ENCODE measurements at regions not wholly inside any gene's neighbourhood (a gene's known extent, or its start where the extent isn't known, plus 50 kb on each side); places are given as distances from the start of the nearest gene placed in this dataset.
"Not testable (repeated sequence)": the region's sequence is repeated elsewhere in the genome, so short reads cannot be mapped to it uniquely, and the experiment has no call there.

DNA sequence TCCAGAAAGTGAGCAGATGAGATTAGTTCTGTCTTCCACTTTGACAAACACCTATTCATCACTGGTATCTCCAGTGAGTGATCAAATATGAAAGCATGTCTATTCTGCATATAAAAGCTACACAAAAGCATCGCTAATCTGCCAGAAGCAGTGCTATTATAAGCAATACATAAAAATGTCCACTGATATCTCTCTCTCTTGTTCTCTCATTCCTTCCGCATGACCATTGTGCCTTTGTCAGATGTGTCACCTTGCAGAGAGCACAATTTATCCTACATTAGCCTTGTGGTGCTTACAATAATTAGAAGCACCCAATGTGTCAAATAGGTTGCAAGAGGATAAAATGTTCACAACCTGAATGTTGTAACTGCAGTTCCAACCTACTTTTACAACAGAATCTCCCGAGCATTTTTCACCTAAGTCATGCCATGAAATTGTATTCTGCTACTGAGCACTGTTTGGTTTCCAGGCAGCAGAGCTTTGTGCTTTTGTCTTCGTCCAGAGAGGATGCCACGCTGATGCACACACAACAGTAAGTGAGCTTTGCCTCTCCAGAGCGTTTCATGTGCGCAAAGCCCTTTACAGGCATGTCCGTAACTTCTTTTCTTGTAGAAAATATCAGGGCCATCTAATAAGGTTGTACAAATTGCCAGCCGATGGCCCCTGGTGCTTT is 198.7 kb upstream of the PLD5 start:
- H3K27ac Mint-ChIP-seq: no peak overlapping the region

DNA sequence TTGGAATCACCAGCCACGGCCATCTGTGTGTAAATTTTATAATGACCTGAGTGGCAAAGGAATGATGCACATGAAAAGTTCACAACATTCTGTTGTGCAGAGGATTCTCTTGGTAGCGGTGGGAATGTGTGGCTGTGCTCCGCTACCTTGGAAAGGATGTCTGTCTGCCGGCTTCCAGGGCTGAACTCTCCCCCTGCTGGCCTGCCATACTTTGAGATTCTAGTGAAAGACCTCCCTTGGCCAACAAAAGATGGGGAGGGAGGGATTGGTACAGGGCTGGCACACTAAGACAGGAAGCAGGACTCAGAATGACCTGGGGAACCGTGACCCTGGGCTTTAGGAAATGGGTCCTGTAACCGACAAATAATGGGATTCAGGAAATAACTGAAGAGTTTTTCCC is 194.5 kb upstream of the PLD5 start:
- H3K27me3 Mint-ChIP-seq (ENCODE audit: low read depth in 3 of 3): peaks cover 0 to 4% (median 0%) of the 10 kb centered on the region in 3 donors
- no peaks in the 10 kb centered on the region for H3K36me3 Mint-ChIP-seq
- no peak for DNase-seq
- H3K9me3 Mint-ChIP-seq: peaks cover 0 to 25% (median 5%) of the 10 kb centered on the region in 6 donors
- no peaks in the 10 kb centered on the region for H3K4me1 Mint-ChIP-seq
- no peak overlapping the region for H3K4me3 Mint-ChIP-seq
- no peak overlapping the region for H3K27ac Mint-ChIP-seq

More for the DNA sequence above, 198.7 kb upstream of the PLD5 start:
- no peaks in the 10 kb centered on the region for H3K4me1 Mint-ChIP-seq
- no peak overlapping the region for H3K4me3 Mint-ChIP-seq
- H3K27me3 Mint-ChIP-seq (ENCODE audit: low read depth in 3 of 3): peaks cover 0 to 2% (median 0%) of the 10 kb centered on the region in 3 donors
- no peaks in the 10 kb centered on the region for H3K36me3 Mint-ChIP-seq
- peaks cover 0 to 20% (median 5%) of the 10 kb centered on the region in 6 donors for H3K9me3 Mint-ChIP-seq
- DNase-seq: no peak

DNA sequence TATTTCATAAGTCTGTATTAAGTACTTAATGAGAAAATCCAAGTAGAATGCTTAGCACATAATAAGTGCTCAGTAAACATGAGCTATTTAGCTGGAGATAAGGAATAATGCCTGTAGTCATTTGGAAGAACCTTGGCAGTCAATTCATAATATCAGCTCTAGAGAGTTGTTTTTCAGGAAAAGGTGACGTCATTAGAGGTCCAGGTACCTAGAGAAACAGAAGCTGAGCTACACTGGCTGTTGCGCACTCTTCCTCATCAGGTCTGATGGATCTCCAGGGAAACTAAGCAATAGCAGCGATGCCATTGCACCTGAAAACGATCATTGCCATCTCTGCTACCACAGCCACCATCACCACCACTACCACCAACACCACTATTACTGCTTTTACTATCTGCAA is 187.8 kb upstream of the PLD5 start:
- Mint-ChIP-seq H3K36me3 (no peaks in the 10 kb centered on the region), H3K4me1 (no peaks in the 10 kb centered on the region), H3K4me3 (no peak overlapping the region), H3K27me3 (ENCODE audit: low read depth in 3 of 3) (peaks cover 0 to 2% (median 1%) of the 10 kb centered on the region in 3 donors), H3K27ac (no peak overlapping the region), H3K9me3 (peaks cover 0 to 14% (median 5%) of the 10 kb centered on the region in 6 donors)
- no peak for DNase-seq

GRCh38 chr1:242710847-242711246 is 186.3 kb upstream of the PLD5 start:
- DNase-seq: no peak
- peaks cover 0 to 14% (median 5%) of the 10 kb centered on the region in 6 donors for H3K9me3 Mint-ChIP-seq
- no peaks in the 10 kb centered on the region for H3K4me1 Mint-ChIP-seq
- no peak overlapping the region for H3K27ac Mint-ChIP-seq
- no peaks in the 10 kb centered on the region for H3K36me3 Mint-ChIP-seq
- peaks cover 0 to 3% (median 2%) of the 10 kb centered on the region in 3 donors for H3K27me3 Mint-ChIP-seq (ENCODE audit: low read depth in 3 of 3)
- H3K4me3 Mint-ChIP-seq: no peak overlapping the region

DNA sequence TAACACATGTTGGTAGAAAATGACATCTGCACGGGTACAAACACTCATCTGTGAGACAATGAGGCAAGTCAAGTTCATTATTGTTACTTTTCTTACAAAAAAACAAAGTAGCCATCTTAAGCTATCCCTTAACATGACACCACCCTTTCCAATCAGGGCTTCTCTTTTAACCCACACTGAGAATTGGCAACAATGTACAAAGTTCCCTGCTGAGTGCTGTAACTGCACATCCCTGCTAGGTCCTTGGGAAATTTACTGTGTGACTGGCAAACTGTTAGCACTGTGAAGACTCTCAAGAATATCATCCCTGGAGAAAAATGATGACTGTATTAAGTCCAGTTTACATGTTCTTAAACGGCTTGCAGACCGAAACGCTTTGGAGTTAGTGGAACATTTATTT is 185.8 kb upstream of the PLD5 start:
- H3K27ac Mint-ChIP-seq: no peak overlapping the region
- peaks cover 0 to 14% (median 5%) of the 10 kb centered on the region in 6 donors for H3K9me3 Mint-ChIP-seq
- H3K36me3 Mint-ChIP-seq: no peaks in the 10 kb centered on the region
- no peak for DNase-seq
- H3K4me1 Mint-ChIP-seq: no peaks in the 10 kb centered on the region
- peaks cover 0 to 3% (median 2%) of the 10 kb centered on the region in 3 donors for H3K27me3 Mint-ChIP-seq (ENCODE audit: low read depth in 3 of 3)
- H3K4me3 Mint-ChIP-seq: no peak overlapping the region

GRCh38 chr1:242703467-242703866 is 179.0 kb upstream of the PLD5 start:
- Mint-ChIP-seq H3K27me3 (ENCODE audit: low read depth in 3 of 3) (peaks cover 0 to 7% (median 3%) of the 10 kb centered on the region in 3 donors), H3K4me1 (no peaks in the 10 kb centered on the region), H3K4me3 (no peak overlapping the region), H3K27ac (no peak overlapping the region), H3K9me3 (peaks cover 0 to 4% (median under 1%) of the 10 kb centered on the region in 6 donors), H3K36me3 (no peaks in the 10 kb centered on the region)
- DNase-seq: no peak

GRCh38 chr1:242692988-242693387 is 168.5 kb upstream of the PLD5 start:
- Mint-ChIP-seq H3K27ac (no peak overlapping the region), H3K36me3 (no peaks in the 10 kb centered on the region), H3K4me3 (no peak overlapping the region), H3K4me1 (no peaks in the 10 kb centered on the region), H3K9me3 (peaks cover 0 to 8% (median 0%) of the 10 kb centered on the region in 6 donors), H3K27me3 (ENCODE audit: low read depth in 3 of 3) (no peaks in the 10 kb centered on the region)
- DNase-seq: no peak

DNA sequence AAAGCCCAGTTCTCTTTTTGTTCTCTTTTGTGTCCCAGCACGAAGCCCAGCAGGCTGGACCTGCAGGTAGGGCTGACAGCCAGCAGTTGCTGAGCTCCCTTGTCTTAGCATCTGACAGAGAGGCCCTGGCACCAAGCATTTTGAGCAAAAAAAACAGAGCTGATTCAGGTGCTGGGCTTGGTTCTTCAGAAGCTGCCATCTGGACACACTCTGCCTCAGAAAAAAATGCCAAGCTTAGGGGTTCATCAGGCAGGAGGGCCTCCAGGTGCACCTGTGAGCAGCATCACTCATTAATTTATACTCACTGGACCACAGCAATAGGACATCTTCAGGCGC is 167.1 kb upstream of the PLD5 start:
- DNase-seq: no peak
- Mint-ChIP-seq H3K4me3 (no peak overlapping the region), H3K4me1 (no peaks in the 10 kb centered on the region), H3K9me3 (peaks cover 0 to 8% (median 0%) of the 10 kb centered on the region in 6 donors), H3K27ac (no peak overlapping the region), H3K27me3 (ENCODE audit: low read depth in 3 of 3) (no peaks in the 10 kb centered on the region), H3K36me3 (no peaks in the 10 kb centered on the region)

DNA sequence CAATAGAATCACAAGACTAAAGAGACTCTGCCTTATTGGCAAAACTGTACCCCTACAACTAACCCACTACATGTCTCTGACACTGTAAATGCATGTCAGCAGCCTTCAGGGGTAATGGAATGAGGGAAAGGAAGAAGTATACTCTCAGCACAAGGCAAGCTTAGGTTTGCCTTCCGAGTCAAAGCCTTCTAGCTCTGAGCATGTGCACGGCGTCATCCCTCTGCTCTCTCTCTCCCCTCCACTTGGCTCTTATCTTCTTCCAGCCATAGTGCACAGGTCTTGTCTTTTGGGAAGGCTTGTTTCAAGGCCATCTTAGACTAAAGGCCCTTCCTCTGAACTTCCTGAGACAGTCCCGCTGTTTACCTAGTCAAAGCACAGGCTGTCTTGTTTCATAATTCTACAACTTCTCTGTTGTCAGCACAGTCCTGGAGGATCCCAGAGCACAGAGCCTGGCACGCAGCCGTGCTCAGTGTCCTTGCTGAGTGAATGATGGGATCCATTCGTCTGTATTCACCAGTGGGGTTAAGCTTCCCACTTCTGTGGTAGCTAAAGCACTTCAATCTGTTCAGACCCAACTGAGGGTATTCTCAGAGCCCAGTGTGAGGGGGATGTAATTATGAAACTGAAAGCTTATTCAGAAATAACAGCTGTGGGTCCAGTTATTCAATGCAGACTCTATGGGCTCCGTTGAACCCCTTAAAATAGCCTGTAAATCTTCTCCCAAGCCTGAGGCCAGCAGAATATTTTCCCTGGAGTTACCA is 166.5 kb upstream of the PLD5 start:
- H3K27me3 Mint-ChIP-seq (ENCODE audit: low read depth in 3 of 3): no peaks in the 10 kb centered on the region
- no peak overlapping the region for H3K4me3 Mint-ChIP-seq
- H3K36me3 Mint-ChIP-seq: no peaks in the 10 kb centered on the region
- no peak for DNase-seq
- peaks cover 0 to 8% (median 0%) of the 10 kb centered on the region in 6 donors for H3K9me3 Mint-ChIP-seq
- H3K27ac Mint-ChIP-seq: no peak overlapping the region
- no peaks in the 10 kb centered on the region for H3K4me1 Mint-ChIP-seq

DNA sequence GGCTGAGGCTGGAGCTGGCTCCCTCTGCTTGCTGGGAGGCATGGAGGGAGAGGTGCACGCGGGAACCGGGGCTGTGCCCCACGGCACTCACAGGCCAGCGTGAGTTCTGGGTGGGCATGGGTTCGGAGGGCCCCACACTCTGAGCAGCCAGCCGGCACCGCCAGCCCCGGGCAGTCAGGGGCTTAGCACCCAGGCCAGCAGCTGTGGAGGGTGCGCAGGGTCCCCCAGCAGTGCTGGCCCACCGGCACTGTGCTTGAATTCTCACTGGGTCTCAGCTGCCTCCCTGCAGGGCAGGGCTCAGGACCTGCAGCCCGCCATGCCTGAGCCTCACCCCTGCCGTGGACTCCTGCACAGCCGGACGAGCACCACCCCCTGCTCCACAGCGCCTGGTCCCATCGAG is 164.9 kb upstream of the PLD5 start:
- peaks cover 0 to 8% (median under 1%) of the 10 kb centered on the region in 6 donors for H3K9me3 Mint-ChIP-seq
- H3K36me3 Mint-ChIP-seq: no peaks in the 10 kb centered on the region
- no peak overlapping the region for H3K4me3 Mint-ChIP-seq
- no peak overlapping the region for H3K27ac Mint-ChIP-seq
- no peak for DNase-seq
- no peaks in the 10 kb centered on the region for H3K27me3 Mint-ChIP-seq (ENCODE audit: low read depth in 3 of 3)
- no peaks in the 10 kb centered on the region for H3K4me1 Mint-ChIP-seq

- H3K9me3 Mint-ChIP-seq: peaks cover 0 to 7% (median 3%) of the 10 kb centered on the region in 6 donors
- no peak overlapping the region for H3K4me3 Mint-ChIP-seq
- DNase-seq: no peak
- no peak overlapping the region for H3K27ac Mint-ChIP-seq
- H3K27me3 Mint-ChIP-seq (ENCODE audit: low read depth in 3 of 3): peaks cover 0 to 3% (median 0%) of the 10 kb centered on the region in 3 donors
- H3K36me3 Mint-ChIP-seq: no peaks in the 10 kb centered on the region
- H3K4me1 Mint-ChIP-seq: no peaks in the 10 kb centered on the region
Measured at GRCh38 chr1:242674951-242675645, 150.6 kb upstream of the PLD5 start.

- Mint-ChIP-seq H3K36me3 (no peaks in the 10 kb centered on the region), H3K4me1 (no peaks in the 10 kb centered on the region)
- no peak for DNase-seq
Measured at GRCh38 chr1:242673652-242674051, 149.2 kb upstream of the PLD5 start.

GRCh38 chr1:242673165-242673564 is 148.7 kb upstream of the PLD5 start:
- DNase-seq; H3K4me1 Mint-ChIP-seq; H3K9me3 Mint-ChIP-seq; H3K27me3 Mint-ChIP-seq (ENCODE audit: low read depth in 3 of 3); H3K27ac Mint-ChIP-seq; H3K36me3 Mint-ChIP-seq; H3K4me3 Mint-ChIP-seq: not testable (repeated sequence)

More at GRCh38 chr1:242673652-242674051, 149.2 kb upstream of the PLD5 start:
- Mint-ChIP-seq H3K27ac (no peak overlapping the region), H3K9me3 (peaks cover 0 to 7% (median 2%) of the 10 kb centered on the region in 6 donors), H3K4me3 (no peak overlapping the region), H3K27me3 (ENCODE audit: low read depth in 3 of 3) (peaks cover 0 to 3% (median 0%) of the 10 kb centered on the region in 3 donors)

GRCh38 chr1:242670019-242670418 is 145.5 kb upstream of the PLD5 start:
- H3K4me3 Mint-ChIP-seq: no peak overlapping the region
- no peaks in the 10 kb centered on the region for H3K4me1 Mint-ChIP-seq
- no peak overlapping the region for H3K27ac Mint-ChIP-seq
- peaks cover 0 to 7% (median 3%) of the 10 kb centered on the region in 6 donors for H3K9me3 Mint-ChIP-seq
- H3K27me3 Mint-ChIP-seq (ENCODE audit: low read depth in 3 of 3): peaks cover 0 to 3% (median 0%) of the 10 kb centered on the region in 3 donors
- no peaks in the 10 kb centered on the region for H3K36me3 Mint-ChIP-seq
- DNase-seq: no peak

Measured in immature natural killer cell (primary cell).